ENCODE measurements at regions not wholly inside any gene's neighbourhood (a gene's known extent, or its start where the extent isn't known, plus 50 kb on each side); places are given as distances from the start of the nearest gene placed in this dataset.

DNA sequence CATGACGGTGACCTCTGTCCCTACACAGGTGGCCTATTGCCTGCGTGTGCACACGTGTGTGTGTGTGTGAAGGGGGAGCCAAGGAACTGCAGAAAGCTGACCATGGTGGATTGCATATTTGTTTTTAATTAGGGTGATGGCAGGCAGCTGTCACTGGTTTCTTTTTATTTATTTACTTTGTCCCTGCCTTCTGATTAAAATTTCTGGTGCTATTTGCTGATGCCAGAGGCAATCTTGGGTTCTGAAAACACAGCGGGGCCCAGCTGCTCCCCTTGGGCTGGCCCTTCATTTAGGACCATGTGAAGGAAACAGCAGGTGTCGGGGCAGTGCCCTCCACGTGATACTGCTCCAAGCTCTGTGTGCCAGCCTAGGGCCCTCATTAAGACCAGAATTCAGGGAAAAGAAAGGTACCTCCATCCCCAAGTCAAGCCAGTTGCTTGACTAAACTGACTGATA lies 71.3 kb upstream of the PODXL start:
- TF ChIP-seq, protein P1, sequence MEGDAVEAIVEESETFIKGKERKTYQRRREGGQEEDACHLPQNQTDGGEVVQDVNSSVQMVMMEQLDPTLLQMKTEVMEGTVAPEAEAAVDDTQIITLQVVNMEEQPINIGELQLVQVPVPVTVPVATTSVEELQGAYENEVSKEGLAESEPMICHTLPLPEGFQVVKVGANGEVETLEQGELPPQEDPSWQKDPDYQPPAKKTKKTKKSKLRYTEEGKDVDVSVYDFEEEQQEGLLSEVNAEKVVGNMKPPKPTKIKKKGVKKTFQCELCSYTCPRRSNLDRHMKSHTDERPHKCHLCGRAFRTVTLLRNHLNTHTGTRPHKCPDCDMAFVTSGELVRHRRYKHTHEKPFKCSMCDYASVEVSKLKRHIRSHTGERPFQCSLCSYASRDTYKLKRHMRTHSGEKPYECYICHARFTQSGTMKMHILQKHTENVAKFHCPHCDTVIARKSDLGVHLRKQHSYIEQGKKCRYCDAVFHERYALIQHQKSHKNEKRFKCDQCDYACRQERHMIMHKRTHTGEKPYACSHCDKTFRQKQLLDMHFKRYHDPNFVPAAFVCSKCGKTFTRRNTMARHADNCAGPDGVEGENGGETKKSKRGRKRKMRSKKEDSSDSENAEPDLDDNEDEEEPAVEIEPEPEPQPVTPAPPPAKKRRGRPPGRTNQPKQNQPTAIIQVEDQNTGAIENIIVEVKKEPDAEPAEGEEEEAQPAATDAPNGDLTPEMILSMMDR (IDR thresholded peaks at IDR 0.05), result no peak
- no peak for TF ChIP-seq POLR2A (IDR thresholded peaks at IDR 0.05)
